ENCODE measurements at regions not wholly inside any gene's neighbourhood (a gene's known extent, or its start where the extent isn't known, plus 50 kb on each side); places are given as distances from the start of the nearest gene placed in this dataset.

DNA sequence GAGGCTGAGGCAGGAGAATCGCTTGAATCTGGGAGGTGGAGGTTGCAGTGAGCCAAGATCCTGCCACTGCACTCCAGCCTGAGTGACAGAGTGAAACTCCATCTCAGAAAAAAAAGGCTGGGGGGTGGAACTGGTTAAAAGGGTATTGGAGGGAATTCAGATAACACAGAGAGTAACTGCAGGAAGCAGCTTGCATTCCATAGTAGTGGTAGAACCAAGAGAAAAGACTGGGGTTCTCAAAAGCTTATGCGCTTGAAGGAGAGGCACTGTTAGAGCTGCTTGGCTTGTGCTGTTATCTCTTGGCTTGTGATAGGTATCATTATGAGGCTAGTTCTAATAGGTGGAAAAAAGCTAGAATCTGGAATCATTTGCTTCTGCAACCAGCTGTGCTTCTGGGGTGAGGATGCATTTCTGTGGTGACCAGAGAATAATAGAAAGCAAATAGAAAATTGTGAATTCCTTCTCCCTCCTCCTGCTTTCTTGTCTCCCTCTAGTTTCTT is 91.2 kb upstream of the ELOVL6 start:
- Mint-ChIP-seq H3K4me3 (no peak overlapping the region), H3K27ac (peak overlapping the region; percentile 12), H3K36me3 (ENCODE audit: low read depth) (no peaks in the 10 kb centered on the region), H3K27me3 (ENCODE audit: low read depth, poor library complexity) (peaks cover 7% of the 10 kb centered on the region), H3K9me3 (no peaks in the 10 kb centered on the region), H3K4me1 (peaks cover 4% of the 10 kb centered on the region)
- no peak for DNase-seq
- TF ChIP-seq, protein P1, sequence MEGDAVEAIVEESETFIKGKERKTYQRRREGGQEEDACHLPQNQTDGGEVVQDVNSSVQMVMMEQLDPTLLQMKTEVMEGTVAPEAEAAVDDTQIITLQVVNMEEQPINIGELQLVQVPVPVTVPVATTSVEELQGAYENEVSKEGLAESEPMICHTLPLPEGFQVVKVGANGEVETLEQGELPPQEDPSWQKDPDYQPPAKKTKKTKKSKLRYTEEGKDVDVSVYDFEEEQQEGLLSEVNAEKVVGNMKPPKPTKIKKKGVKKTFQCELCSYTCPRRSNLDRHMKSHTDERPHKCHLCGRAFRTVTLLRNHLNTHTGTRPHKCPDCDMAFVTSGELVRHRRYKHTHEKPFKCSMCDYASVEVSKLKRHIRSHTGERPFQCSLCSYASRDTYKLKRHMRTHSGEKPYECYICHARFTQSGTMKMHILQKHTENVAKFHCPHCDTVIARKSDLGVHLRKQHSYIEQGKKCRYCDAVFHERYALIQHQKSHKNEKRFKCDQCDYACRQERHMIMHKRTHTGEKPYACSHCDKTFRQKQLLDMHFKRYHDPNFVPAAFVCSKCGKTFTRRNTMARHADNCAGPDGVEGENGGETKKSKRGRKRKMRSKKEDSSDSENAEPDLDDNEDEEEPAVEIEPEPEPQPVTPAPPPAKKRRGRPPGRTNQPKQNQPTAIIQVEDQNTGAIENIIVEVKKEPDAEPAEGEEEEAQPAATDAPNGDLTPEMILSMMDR (IDR thresholded peaks at IDR 0.05): no peak

DNA sequence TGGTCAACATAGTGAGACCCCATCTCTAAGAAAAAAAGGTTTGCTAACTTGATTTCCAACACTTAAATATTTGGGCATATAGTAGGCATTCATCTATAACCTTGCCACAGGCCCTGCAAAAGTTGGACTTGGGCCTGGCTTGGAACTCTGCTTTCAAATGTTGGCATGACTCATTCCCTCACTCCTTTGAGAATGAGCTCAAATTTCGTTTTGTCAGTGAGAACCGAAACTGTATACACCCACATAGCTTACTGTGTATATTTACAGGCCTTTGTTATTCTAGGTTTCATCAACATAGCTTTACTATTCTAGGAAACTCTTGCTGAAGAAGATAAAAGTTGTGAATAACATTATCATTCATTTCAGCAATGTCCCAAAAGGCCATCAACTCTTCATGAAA is 88.7 kb upstream of the ELOVL6 start:
- Mint-ChIP-seq H3K4me3 (no peak overlapping the region), H3K27me3 (ENCODE audit: low read depth, poor library complexity) (peaks cover 5% of the 10 kb centered on the region), H3K9me3 (no peaks in the 10 kb centered on the region), H3K36me3 (ENCODE audit: low read depth) (no peaks in the 10 kb centered on the region), H3K27ac (no peak overlapping the region), H3K4me1 (peaks cover 4% of the 10 kb centered on the region)
- DNase-seq: no peak
- TF ChIP-seq, protein P1 (IDR thresholded peaks at IDR 0.05): no peak

DNA sequence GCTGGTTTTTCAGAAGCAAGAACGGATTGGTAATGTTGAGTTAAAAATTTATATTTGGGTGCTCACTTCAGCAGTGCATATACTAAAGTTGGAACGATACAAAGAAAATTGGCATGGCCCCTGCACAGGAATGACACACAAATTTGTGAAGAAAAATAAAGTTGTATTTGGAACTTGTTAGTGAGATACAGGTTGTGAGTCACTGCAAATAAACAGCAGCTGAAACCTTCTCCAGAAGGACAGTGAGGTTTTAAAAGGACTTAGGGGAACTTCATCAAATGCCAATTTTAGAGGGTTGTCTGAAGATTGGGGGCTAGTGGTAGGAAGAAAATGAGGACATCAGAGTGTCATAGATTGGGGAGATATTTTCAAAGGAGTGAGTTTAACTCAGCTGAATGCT is 79.7 kb upstream of the ELOVL6 start:
- no peak for DNase-seq
- no peaks in the 10 kb centered on the region for H3K9me3 Mint-ChIP-seq
- no peaks in the 10 kb centered on the region for H3K4me1 Mint-ChIP-seq
- no peaks in the 10 kb centered on the region for H3K27me3 Mint-ChIP-seq (ENCODE audit: low read depth, poor library complexity)
- no peak overlapping the region for H3K4me3 Mint-ChIP-seq
- H3K27ac Mint-ChIP-seq: no peak overlapping the region
- TF ChIP-seq, protein P1 (IDR thresholded peaks at IDR 0.05): no peak
- H3K36me3 Mint-ChIP-seq (ENCODE audit: low read depth): no peaks in the 10 kb centered on the region

DNA sequence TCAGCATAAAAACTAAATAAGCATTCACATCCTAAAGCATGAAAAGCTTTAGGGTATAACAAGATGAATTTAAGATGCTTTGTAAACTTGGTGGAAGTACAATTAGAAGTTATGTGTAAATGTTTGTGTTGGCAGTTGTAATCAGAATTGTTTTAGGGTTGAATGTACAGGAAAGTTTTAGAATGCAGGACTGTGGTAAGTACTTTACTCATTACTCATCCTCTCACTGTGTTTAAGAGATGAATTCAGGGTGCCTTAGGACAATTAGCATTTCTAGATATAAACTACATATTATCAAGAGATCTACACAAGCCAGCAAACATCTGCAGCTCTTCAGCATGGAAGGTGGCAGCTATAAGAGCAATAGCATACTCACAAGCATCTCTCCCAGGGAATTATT is 77.5 kb upstream of the ELOVL6 start:
- TF ChIP-seq, protein P1 (IDR thresholded peaks at IDR 0.05): no peak
- peaks cover 6% of the 10 kb centered on the region for H3K4me1 Mint-ChIP-seq

DNA sequence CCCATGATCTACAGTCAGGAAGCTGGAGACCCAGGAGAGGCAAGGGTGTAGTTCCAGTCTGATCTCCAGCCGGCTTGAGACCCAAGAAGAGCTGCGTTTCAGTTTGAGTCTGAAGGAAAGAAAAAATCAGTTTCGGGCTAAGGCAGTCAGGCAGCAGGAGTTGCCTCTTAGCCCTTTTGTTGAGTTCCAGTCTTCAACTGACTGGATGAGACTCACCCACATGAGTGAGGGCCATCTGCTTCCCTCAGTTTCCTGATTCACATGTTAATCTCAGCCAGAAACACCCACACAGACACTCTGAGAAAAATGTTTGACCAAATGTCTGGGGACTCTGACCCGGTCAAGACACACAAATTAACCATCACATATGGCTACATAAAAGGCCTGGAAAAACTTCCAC is 73.6 kb upstream of the ELOVL6 start:
- no peaks in the 10 kb centered on the region for H3K9me3 Mint-ChIP-seq
- DNase-seq: no peak
- TF ChIP-seq, protein P1 (IDR thresholded peaks at IDR 0.05): no peak
- peak overlapping the region; percentile 24 for H3K27ac Mint-ChIP-seq
- H3K27me3 Mint-ChIP-seq (ENCODE audit: low read depth, poor library complexity): peaks cover 3% of the 10 kb centered on the region
- no peak overlapping the region for H3K4me3 Mint-ChIP-seq
- no peaks in the 10 kb centered on the region for H3K36me3 Mint-ChIP-seq (ENCODE audit: low read depth)
- peaks cover 11% of the 10 kb centered on the region for H3K4me1 Mint-ChIP-seq

More for the DNA sequence above, 77.5 kb upstream of the ELOVL6 start:
- Mint-ChIP-seq H3K36me3 (ENCODE audit: low read depth) (no peaks in the 10 kb centered on the region), H3K4me3 (no peak overlapping the region), H3K9me3 (no peaks in the 10 kb centered on the region), H3K27me3 (ENCODE audit: low read depth, poor library complexity) (no peaks in the 10 kb centered on the region), H3K27ac (no peak overlapping the region)
- no peak for DNase-seq

DNA sequence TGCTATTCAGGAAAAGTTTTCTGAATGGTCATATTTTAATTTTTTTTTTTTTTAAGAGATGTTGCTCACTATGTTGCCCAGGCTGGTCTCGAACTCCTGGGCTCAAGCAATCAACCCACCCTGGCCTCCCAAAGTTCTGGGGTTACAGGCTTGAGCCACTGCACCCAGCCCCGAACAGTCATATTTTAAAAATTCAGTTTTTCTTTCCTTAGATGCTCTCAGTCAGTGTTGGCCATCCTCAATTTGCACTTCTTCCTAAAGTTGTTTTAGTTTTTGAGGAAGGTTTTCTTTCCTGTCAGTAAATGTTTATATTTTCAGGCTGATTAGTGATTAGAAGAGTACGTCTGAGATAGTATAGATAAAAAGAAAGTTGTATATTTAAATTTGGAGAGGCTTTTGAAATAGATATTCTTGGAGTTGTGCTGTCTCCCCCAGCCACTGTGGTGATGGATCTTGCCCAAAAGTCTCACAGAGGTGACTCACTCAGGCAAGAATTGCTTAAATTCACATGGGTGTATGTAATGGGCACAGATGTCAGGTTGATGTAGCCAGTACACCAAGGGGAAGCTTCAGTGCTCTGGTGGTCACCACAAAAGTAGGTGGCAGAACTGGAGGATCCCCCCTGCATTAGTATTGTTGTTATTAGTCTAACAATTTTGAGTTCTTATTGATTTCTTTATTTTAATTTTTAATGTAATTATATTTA is 72.2 kb upstream of the ELOVL6 start:
- TF ChIP-seq, protein P1 (IDR thresholded peaks at IDR 0.05): no peak
- no peak overlapping the region for H3K4me3 Mint-ChIP-seq
- H3K36me3 Mint-ChIP-seq (ENCODE audit: low read depth): no peaks in the 10 kb centered on the region
- no peak overlapping the region for H3K27ac Mint-ChIP-seq
- no peak for DNase-seq
- no peaks in the 10 kb centered on the region for H3K9me3 Mint-ChIP-seq
- H3K27me3 Mint-ChIP-seq (ENCODE audit: low read depth, poor library complexity): peaks cover 3% of the 10 kb centered on the region
- peaks cover 11% of the 10 kb centered on the region for H3K4me1 Mint-ChIP-seq
